HG02943 (cell line): ENCODE measurements at regions not wholly inside any gene's neighbourhood (a gene's known extent, or its start where the extent isn't known, plus 50 kb on each side); places are given as distances from the start of the nearest gene placed in this dataset.

ENCODE experiments used
- ATAC-seq: cut with Tn5 transposase; IDR thresholded peaks from one replicate; pipeline ENCODE4 v1.9.1; 2021; ENCODE audit warnings: mild to moderate bottlenecking, low read depth, moderate library complexity; ENCODE audit not compliant: unreplicated experiment

- no peak for ATAC-seq
These were observed 612.5 kb downstream of the PRELID2 start for GRCh38 chr5:145222622-145223021.

GRCh38 chr5:145221416-145221815 lies 613.7 kb downstream of the PRELID2 start:
- ATAC-seq, result no peak

- no peak for ATAC-seq
These were observed 614.7 kb downstream of the PRELID2 start for GRCh38 chr5:145220481-145220880.

GRCh38 chr5:145218982-145219381 lies 616.2 kb downstream of the PRELID2 start:
- ATAC-seq, result no peak

- no peak for ATAC-seq
These were observed 617.1 kb downstream of the PRELID2 start for GRCh38 chr5:145218019-145218418.

- ATAC-seq, result no peak
These were observed 625.1 kb downstream of the PRELID2 start for GRCh38 chr5:145210020-145210419.

GRCh38 chr5:145205546-145205945 lies 629.6 kb downstream of the PRELID2 start:
- ATAC-seq, result no peak

- no peak for ATAC-seq
These were observed 630.4 kb downstream of the PRELID2 start for GRCh38 chr5:145204743-145205142.

GRCh38 chr5:145203193-145203592 lies 631.9 kb downstream of the PRELID2 start:
- no peak for ATAC-seq

- no peak for ATAC-seq
These were observed 636.4 kb downstream of the PRELID2 start for GRCh38 chr5:145198525-145199260.

- no peak for ATAC-seq
These were observed 645.4 kb downstream of the PRELID2 start for GRCh38 chr5:145189746-145190145.

GRCh38 chr5:145180371-145180770 lies 654.8 kb downstream of the PRELID2 start:
- ATAC-seq, result no peak

- no peak for ATAC-seq
These were observed 656.3 kb downstream of the PRELID2 start for GRCh38 chr5:145178641-145179523.

GRCh38 chr5:145176041-145176440 lies 659.1 kb downstream of the PRELID2 start:
- ATAC-seq, result no peak

- no peak for ATAC-seq
These were observed 669.0 kb downstream of the PRELID2 start for GRCh38 chr5:145166110-145166509.

GRCh38 chr5:145163876-145164275 lies 671.3 kb downstream of the PRELID2 start:
- no peak for ATAC-seq

- ATAC-seq, result no peak
These were observed 672.5 kb downstream of the PRELID2 start for GRCh38 chr5:145162626-145163025.

- no peak for ATAC-seq
These were observed 673.8 kb downstream of the PRELID2 start for GRCh38 chr5:145161391-145161790.

- ATAC-seq, result no peak
These were observed 674.5 kb downstream of the PRELID2 start for GRCh38 chr5:145160679-145161078.

GRCh38 chr5:145158730-145159129 lies 676.4 kb downstream of the PRELID2 start:
- ATAC-seq, result no peak

GRCh38 chr5:145157841-145158240 lies 677.3 kb downstream of the PRELID2 start:
- ATAC-seq, result no peak

- no peak for ATAC-seq
These were observed 693.6 kb downstream of the PRELID2 start for GRCh38 chr5:145141534-145141933.
